Sigmoid colon (tissue), 6 donors: ENCODE measurements at regions not wholly inside any gene's neighbourhood (a gene's known extent, or its start where the extent isn't known, plus 50 kb on each side); places are given as distances from the start of the nearest gene placed in this dataset.

Experiments
- DNase-seq: peaks from one replicate; pipeline ENCODE4 v3.0.0-alpha.2; 2019
- H3K27ac ChIP-seq, 4 donors: fragments of 200-600 bp; sonication (generic); one replicate each; pipeline ENCODE4 v1.5.1; 2016 to 2019; ENCODE audit warnings: mild to moderate bottlenecking in 1 of 4
- H3K27me3 ChIP-seq, 3 donors: fragments of 200-600 bp; sonication (generic); one replicate each; pipeline ENCODE4 v1.5.1; 2019; ENCODE audit warnings: mild to moderate bottlenecking in 1 of 3
- H3K36me3 ChIP-seq, 4 donors: fragments of 200-600 bp; sonication (generic); one replicate each; pipeline ENCODE4 v1.5.1; 2016 to 2019
- H3K4me1 ChIP-seq, 4 donors: fragments of 200-600 bp; sonication (generic); one replicate each; pipeline ENCODE4 v1.5.1; 2017 to 2019
- H3K4me3 ChIP-seq, 4 donors: fragments of 200-600 bp; sonication (generic); one replicate each; pipeline ENCODE4 v1.5.1; 2017 to 2019; ENCODE audit warnings: mild to moderate bottlenecking in 2 of 4, moderate library complexity in 1 of 4
- H3K9me3 ChIP-seq, 4 donors: fragments of 200-600 bp in 3 of 4; sonication (generic) in 3 of 4; one replicate each; pipeline versions ENCODE4 v1.5.1 to v1.6.1; 2013 to 2019
- EP300 ChIP-seq, 4 donors: sonication (generic); formaldehyde crosslinking; IDR thresholded peaks; one replicate each; pipeline ENCODE4 v1.6.1; 2017; ENCODE audit warnings: antibody characterized with exemption in 4 of 4
- POLR2A ChIP-seq, 2 donors: fragments of 450-650 bp; IDR thresholded peaks; one replicate each; pipeline ENCODE4 v1.6.1; 2016; ENCODE audit warnings: antibody characterized with exemption in 2 of 2, mild to moderate bottlenecking in 2 of 2, moderate library complexity in 2 of 2
- POLR2AphosphoS5 ChIP-seq, 4 donors: sonication (generic); formaldehyde crosslinking; IDR thresholded peaks; one replicate each; pipeline ENCODE4 v1.6.1; 2017; ENCODE audit warnings: antibody characterized with exemption in 4 of 4
- WGBS, 2 donors: extraction: QIAGEN DNeasy Blood & Tissue Kit; methylation state at CpG; one replicate each; pipeline ENCODE4 v1.1.7; 2013; 5-methylcytosine and 5-hydroxymethylcytosine counted together
- intact Hi-C: fragments of 100-400 bp; cut with DNase I; formaldehyde crosslinking; loops from one replicate; pipeline ENCODE4 v1.15.1; 2023
- TF ChIP-seq, protein P1 (sequence below), 4 experiments: fragments of 450-650 bp in 3 of 4; fragments of 200-600 bp in 1 of 4; IDR thresholded peaks; one replicate each; pipeline ENCODE4 v1.5.1; 2016 to 2019; ENCODE audit warnings: antibody characterized with exemption in 4 of 4, mild to moderate bottlenecking in 3 of 4, moderate library complexity in 2 of 4
- donor health status: healthy with polysubstance abuse.
- donor health status: healthy.

DNA sequence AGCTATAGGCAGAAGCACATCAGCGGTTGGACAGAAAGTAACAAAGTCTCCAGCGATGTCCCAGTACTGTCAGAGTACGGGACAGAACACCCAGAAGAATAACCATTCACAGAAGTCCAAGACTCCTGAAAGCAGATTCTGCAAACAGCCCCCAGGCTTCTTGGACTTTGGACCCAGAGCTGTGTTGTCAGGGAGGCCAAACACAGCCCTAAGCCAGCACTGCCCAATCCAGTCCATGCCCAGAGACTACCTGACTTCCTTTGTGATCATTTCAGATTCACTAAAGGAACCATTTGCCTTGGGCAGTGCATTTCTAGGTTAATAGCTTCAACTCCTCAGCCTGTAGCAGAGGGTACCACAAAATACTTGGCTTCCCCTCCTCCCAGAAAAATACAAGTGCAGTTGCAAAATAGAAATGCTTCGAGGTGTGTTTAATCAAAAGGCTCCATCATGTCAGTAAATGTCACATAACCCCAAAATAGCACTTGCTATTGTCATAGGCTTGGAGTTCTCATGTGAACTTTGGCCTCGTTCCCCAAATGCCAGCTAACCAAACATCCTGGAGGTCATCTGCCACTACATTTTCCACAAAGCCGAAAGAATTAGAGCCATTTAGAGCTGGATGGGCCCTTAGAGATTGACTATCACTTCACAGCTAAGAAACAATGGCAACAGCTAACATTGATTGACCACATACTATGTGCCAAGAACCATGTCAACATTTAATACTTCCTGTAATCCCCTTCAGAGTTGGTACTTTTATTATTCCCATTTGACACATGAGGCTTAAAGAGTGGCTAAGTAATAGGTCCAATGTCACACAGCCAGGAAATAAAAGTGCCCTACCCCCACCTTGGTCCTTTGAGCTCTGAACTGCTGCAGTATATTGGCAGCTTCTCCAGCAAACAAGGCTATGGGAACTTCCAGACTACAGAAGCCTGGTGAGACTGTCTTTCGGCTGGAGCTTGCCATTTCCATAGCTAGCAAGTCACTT is 329.9 kb downstream of the FOXO1 start:
- intact Hi-C loops: no loop called here
- Histone ChIP-seq H3K27me3 (no peaks in the 10 kb centered on the region), H3K4me3 (no peak overlapping the region), H3K9me3 (no peaks in the 10 kb centered on the region), H3K4me1 (peaks cover 0 to 21% (median 14%) of the 10 kb centered on the region in 4 donors), H3K27ac (no peak overlapping the region), H3K36me3 (no peaks in the 10 kb centered on the region)
- WGBS, 2 donors: 85% methylated on average over 7 of the region's 7 CpGs
- TF ChIP-seq EP300 (IDR thresholded peaks at IDR 0.05): no peak
- TF ChIP-seq POLR2AphosphoS5 (IDR thresholded peaks at IDR 0.05): no peak
- TF ChIP-seq POLR2A (IDR thresholded peaks at IDR 0.05): no peak
- TF ChIP-seq, protein P1, sequence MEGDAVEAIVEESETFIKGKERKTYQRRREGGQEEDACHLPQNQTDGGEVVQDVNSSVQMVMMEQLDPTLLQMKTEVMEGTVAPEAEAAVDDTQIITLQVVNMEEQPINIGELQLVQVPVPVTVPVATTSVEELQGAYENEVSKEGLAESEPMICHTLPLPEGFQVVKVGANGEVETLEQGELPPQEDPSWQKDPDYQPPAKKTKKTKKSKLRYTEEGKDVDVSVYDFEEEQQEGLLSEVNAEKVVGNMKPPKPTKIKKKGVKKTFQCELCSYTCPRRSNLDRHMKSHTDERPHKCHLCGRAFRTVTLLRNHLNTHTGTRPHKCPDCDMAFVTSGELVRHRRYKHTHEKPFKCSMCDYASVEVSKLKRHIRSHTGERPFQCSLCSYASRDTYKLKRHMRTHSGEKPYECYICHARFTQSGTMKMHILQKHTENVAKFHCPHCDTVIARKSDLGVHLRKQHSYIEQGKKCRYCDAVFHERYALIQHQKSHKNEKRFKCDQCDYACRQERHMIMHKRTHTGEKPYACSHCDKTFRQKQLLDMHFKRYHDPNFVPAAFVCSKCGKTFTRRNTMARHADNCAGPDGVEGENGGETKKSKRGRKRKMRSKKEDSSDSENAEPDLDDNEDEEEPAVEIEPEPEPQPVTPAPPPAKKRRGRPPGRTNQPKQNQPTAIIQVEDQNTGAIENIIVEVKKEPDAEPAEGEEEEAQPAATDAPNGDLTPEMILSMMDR (IDR thresholded peaks at IDR 0.05): no peak
- no peak for DNase-seq

DNA sequence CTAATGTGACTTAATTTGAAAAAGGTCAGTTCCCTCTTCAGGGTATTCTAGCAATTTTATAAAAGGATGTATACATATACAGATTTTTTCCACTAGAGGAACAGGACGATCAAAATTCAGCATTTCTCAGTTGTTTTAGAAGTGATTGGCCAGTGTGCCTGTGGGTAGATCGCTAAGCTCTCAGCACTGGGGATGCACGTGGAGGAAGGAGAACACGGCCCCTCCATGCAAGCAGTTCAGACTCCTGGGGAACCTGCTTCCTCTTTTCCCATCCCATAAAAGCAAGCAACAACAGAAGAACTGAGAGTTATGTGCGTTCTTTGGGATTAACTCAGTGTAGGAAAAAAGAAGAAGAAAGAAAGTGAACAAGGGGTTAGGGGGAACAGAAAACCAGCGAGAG is 328.8 kb downstream of the FOXO1 start:
- DNase-seq: no peak
- intact Hi-C loops: no loop called here
- H3K4me3 ChIP-seq: no peak overlapping the region
- no peaks in the 10 kb centered on the region for H3K27me3 ChIP-seq
- H3K9me3 ChIP-seq: no peaks in the 10 kb centered on the region
- WGBS, 2 donors: 82 to 90% methylated on average over 6 of the region's 6 CpGs
- H3K4me1 ChIP-seq: peaks cover 0 to 24% (median 16%) of the 10 kb centered on the region in 4 donors
- TF ChIP-seq, protein P1 (IDR thresholded peaks at IDR 0.05): no peak
- TF ChIP-seq POLR2A (IDR thresholded peaks at IDR 0.05): no peak
- TF ChIP-seq EP300 (IDR thresholded peaks at IDR 0.05): no peak
- TF ChIP-seq POLR2AphosphoS5 (IDR thresholded peaks at IDR 0.05): no peak
- no peak overlapping the region for H3K27ac ChIP-seq
- no peaks in the 10 kb centered on the region for H3K36me3 ChIP-seq

DNA sequence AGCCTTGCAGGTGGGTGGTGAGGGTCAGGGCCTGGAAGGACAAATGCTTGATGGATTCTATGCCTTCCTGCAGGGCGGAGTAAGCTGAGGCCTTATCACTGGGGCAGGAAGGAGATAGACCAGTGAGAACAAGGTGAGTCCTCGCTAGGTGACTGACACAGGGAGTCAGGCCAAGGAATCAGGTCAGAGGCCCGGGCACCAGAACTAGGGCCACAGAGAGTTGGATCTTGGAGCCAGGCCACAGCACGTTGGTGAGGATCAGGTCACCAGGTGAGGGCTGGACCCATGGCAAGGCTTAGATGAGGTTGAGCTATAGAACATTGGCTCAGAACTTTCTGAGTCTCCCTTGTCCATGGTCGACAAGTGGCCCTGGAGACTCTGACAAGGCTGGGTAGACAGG is 328.2 kb downstream of the FOXO1 start:
- intact Hi-C loops: no loop called here
- Histone ChIP-seq H3K4me3 (no peak overlapping the region), H3K9me3 (no peaks in the 10 kb centered on the region), H3K4me1 (peaks cover 0 to 24% (median 16%) of the 10 kb centered on the region in 4 donors), H3K27ac (no peak overlapping the region), H3K27me3 (no peaks in the 10 kb centered on the region), H3K36me3 (no peaks in the 10 kb centered on the region)
- TF ChIP-seq, protein P1 (IDR thresholded peaks at IDR 0.05): no peak
- no peak for TF ChIP-seq EP300 (IDR thresholded peaks at IDR 0.05)
- TF ChIP-seq POLR2AphosphoS5 (IDR thresholded peaks at IDR 0.05): no peak
- no peak for TF ChIP-seq POLR2A (IDR thresholded peaks at IDR 0.05)
- DNase-seq: no peak
- WGBS, 2 donors: 93 to 96% methylated on average over 5 of the region's 5 CpGs

DNA sequence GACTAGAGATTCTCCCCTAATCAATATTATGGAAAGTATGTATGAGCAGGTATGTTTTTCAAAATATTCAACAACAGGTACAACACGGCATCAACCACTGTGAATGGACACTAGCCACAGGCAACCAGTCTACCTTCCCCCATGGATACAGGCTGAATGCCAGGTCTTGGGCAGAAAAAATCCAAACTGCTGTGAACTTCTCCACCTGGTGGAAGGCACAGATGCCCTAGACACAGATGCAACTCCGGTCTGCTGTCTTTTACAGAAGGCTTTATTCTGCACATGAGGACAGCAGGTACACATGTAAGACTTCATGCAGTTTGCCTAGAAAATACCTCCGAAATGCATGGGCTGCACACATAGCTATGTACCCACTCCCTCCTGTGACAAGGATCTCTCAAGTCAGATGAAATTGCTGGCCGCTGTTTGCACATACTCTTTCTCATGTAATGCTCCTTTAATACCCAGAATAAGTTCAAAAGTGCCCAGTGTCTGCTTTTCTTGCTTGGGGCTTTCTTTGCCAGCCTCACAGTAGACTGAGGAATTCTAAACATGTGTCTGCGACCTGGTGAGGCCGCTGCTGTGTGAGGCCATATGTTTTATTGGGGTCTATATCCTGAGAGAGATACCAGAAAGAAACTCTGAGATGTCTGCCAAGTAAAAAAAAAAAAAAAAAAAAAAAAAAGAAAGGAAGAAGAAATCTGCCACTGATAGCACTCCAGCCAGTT is 325.9 kb downstream of the FOXO1 start:
- Histone ChIP-seq H3K27me3 (no peaks in the 10 kb centered on the region), H3K27ac (peak overlapping the region in 3 of 4 donors; percentile 5 to 43 (median 31)), H3K36me3 (no peaks in the 10 kb centered on the region), H3K4me1 (peaks cover 0 to 37% (median 27%) of the 10 kb centered on the region in 4 donors), H3K9me3 (no peaks in the 10 kb centered on the region), H3K4me3 (no peak overlapping the region)
- WGBS, 2 donors: 69 to 82% methylated on average over 6 of the region's 6 CpGs
- TF ChIP-seq EP300 (IDR thresholded peaks at IDR 0.05) (no peak), POLR2AphosphoS5 (IDR thresholded peaks at IDR 0.05) (no peak), POLR2A (IDR thresholded peaks at IDR 0.05) (no peak)
- TF ChIP-seq, protein P1 (IDR thresholded peaks at IDR 0.05): no peak
- intact Hi-C loops: no loop called here
- DNase-seq: no peak
